ENCODE measurements at regions not wholly inside any gene's neighbourhood (a gene's known extent, or its start where the extent isn't known, plus 50 kb on each side); places are given as distances from the start of the nearest gene placed in this dataset.

DNA sequence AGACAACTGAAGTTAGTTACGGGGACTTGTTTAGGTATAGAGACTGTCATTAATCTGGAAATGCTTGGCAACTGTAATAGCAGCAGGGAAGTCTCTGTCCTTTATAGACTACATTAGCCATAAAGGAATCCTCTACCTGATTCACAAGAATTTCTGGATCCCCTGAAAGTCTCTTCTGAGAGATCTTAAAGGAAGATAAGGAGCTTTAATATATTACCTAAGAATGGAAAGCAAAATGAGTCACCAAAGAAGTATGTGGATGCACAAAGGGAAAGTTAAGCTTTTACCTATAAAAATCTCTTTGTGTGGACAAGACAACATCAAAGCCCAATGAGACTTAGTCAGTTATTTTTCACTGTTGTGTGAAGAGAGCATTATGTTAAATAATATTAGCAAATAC lies 92.2 kb upstream of the RSPO3 start:
- TF ChIP-seq REST (IDR thresholded peaks at IDR 0.05; ENCODE audit: low read depth) (no peak), EZH2 (IDR thresholded peaks at IDR 0.05) (no peak), ZNF274 (IDR thresholded peaks at IDR 0.05; ENCODE audit: low read depth, low read length) (no peak)
- TF ChIP-seq, protein P1, sequence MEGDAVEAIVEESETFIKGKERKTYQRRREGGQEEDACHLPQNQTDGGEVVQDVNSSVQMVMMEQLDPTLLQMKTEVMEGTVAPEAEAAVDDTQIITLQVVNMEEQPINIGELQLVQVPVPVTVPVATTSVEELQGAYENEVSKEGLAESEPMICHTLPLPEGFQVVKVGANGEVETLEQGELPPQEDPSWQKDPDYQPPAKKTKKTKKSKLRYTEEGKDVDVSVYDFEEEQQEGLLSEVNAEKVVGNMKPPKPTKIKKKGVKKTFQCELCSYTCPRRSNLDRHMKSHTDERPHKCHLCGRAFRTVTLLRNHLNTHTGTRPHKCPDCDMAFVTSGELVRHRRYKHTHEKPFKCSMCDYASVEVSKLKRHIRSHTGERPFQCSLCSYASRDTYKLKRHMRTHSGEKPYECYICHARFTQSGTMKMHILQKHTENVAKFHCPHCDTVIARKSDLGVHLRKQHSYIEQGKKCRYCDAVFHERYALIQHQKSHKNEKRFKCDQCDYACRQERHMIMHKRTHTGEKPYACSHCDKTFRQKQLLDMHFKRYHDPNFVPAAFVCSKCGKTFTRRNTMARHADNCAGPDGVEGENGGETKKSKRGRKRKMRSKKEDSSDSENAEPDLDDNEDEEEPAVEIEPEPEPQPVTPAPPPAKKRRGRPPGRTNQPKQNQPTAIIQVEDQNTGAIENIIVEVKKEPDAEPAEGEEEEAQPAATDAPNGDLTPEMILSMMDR (IDR thresholded peaks at IDR 0.05 in 2 of 3, conservative IDR thresholded peaks at IDR 0.05 in 1 of 3; ENCODE audit: borderline replicate concordance in 1 of 3, insufficient read depth in 1 of 3, low read depth in 2 of 3, low read length in 2 of 3) = no peak
